HFF-Myc (cell line): ENCODE measurements at regions not wholly inside any gene's neighbourhood (a gene's known extent, or its start where the extent isn't known, plus 50 kb on each side); places are given as distances from the start of the nearest gene placed in this dataset.

ENCODE experiments used
- DNase-seq: peaks from one replicate; pipeline ENCODE4 v3.0.0-alpha.2; 2011; ENCODE audit warnings: low read depth; ENCODE audit errors: extremely low read depth
- H3K4me3 ChIP-seq: replicated peaks from 2 replicates; pipeline ENCODE4 v1.5.1; 2011; ENCODE audit warnings: low read depth, mild to moderate bottlenecking, control low read depth, low read length
- CTCF ChIP-seq: IDR thresholded peaks from 2 replicates; pipeline ENCODE4 v1.5.1; 2012; ENCODE audit warnings: mild to moderate bottlenecking, low read depth, low read length, control low read depth; ENCODE audit errors: missing control alignments

DNA sequence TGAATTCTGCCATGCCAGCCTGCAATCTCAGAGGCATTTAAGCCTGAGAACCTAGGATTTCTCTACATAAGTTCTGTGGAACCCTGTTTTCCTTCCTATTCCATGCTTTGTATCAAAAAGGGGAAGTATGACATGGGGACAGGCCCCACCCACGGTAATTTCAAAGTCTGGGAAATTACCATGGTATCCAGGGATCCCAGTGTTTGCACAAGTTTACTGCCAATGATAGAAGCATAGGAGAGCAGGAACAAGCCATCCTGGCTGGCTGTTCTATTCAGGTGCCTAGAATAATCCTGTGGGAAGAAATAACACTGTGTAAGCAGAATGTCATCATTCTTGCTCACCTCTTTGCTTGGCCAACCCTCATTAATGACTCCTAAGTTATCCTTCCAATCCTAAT, 53.8 kb upstream of the ATP1B1 start:
- TF ChIP-seq CTCF: no peak
- H3K4me3 ChIP-seq: no peak overlapping the region
- DNase-seq: no peak

GRCh38 chr1:169053196-169053595, 53.3 kb upstream of the ATP1B1 start:
- H3K4me3 ChIP-seq: no peak overlapping the region
- DNase-seq: no peak
- TF ChIP-seq CTCF: no peak
